ENCODE measurements at regions not wholly inside any gene's neighbourhood (a gene's known extent, or its start where the extent isn't known, plus 50 kb on each side); places are given as distances from the start of the nearest gene placed in this dataset.
"Not testable (repeated sequence)": the region's sequence is repeated elsewhere in the genome, so short reads cannot be mapped to it uniquely, and the experiment has no call there.

DNA sequence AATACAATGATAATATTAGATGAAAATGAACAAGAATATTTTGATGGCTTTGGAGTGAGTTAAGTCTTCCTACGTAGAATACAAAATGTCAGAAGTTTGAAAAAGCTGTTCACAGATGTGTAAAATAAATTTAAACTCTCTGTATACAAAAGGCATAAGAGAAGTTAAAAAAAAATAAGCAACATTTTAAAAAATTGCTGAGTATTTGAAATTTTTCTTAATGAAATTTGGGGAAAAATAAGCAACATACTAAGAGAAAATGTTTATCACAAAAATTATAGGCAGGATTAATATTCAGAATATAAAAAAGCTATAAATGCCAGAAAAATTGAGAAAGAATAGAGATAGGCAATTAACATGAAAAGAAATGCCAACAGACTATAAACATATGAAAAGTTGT, 470.7 kb upstream of the TRPC7 start:
- Histone ChIP-seq H3K9me3 (no peaks in the 10 kb centered on the region), H3K36me3 (no peaks in the 10 kb centered on the region), H3K4me1 (no peaks in the 10 kb centered on the region), H3K4me3 (no peak overlapping the region), H3K27me3 (peaks cover 0 to 5% (median 0%) of the 10 kb centered on the region in 4 donors), H3K27ac (no peak overlapping the region)
- WGBS, 2 donors = 64 to 71% methylated on average over 1 of the region's 1 CpG
- TF ChIP-seq, protein P1, sequence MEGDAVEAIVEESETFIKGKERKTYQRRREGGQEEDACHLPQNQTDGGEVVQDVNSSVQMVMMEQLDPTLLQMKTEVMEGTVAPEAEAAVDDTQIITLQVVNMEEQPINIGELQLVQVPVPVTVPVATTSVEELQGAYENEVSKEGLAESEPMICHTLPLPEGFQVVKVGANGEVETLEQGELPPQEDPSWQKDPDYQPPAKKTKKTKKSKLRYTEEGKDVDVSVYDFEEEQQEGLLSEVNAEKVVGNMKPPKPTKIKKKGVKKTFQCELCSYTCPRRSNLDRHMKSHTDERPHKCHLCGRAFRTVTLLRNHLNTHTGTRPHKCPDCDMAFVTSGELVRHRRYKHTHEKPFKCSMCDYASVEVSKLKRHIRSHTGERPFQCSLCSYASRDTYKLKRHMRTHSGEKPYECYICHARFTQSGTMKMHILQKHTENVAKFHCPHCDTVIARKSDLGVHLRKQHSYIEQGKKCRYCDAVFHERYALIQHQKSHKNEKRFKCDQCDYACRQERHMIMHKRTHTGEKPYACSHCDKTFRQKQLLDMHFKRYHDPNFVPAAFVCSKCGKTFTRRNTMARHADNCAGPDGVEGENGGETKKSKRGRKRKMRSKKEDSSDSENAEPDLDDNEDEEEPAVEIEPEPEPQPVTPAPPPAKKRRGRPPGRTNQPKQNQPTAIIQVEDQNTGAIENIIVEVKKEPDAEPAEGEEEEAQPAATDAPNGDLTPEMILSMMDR (IDR thresholded peaks at IDR 0.05) = no peak
- TF ChIP-seq POLR2A (IDR thresholded peaks at IDR 0.05) = no peak
- DNase-seq = no peak
- intact Hi-C loops (cut with DNase I) = no loop called here

- TF ChIP-seq, protein P1 (IDR thresholded peaks at IDR 0.05) = no peak
- TF ChIP-seq POLR2A (IDR thresholded peaks at IDR 0.05) = no peak
- intact Hi-C loops (cut with DNase I) = no loop called here
- no peaks in the 10 kb centered on the region for H3K27me3 ChIP-seq
- DNase-seq = no peak
- 100% methylated on average over 1 of the region's 1 CpG for WGBS, 2 donors
- no peak overlapping the region for H3K4me3 ChIP-seq
- H3K27ac ChIP-seq = no peak overlapping the region
- no peaks in the 10 kb centered on the region for H3K36me3 ChIP-seq
- H3K4me1 ChIP-seq = no peaks in the 10 kb centered on the region
- no peaks in the 10 kb centered on the region for H3K9me3 ChIP-seq
Observed at GRCh38 chr5:136820848-136821247, 455.5 kb upstream of the TRPC7 start.

DNA sequence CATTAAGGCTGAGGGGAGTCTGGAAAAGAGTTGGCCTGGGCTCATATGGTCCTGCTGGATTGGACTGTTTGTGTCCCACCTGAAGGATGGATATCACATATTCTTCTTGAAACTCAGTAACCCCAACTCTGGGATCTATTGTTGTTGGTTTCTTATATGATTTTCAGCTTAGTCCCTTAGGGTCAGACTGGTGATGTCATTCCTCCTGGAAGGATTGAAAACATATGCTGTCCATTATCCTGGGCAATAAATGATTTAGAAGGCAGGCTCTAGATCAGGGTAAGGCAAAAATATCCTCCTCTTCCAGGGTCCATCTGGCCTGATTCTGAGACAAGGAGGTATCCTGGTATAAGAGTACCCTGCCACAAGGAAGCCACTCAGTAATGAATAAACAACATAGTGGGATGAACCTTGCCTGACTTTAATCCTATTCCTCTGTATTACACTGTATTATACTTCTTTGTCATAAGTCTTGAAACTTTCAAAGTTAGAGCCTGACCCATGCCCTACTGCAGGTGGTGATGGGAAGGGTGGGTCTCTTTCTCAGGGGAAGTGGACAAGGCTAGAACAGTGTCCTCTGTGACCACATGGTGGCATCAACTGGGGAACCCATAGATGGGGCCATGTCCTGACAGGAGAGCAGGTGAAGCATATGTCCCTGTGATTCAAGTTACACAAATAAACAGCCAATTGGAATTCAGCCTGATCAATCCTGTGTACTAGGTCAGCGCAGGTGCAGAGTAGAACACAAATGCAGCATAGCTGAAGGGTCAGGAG, 454.4 kb upstream of the TRPC7 start:
- intact Hi-C loops (cut with DNase I) = no loop called here
- no peaks in the 10 kb centered on the region for H3K4me1 ChIP-seq
- TF ChIP-seq, protein P1 (IDR thresholded peaks at IDR 0.05) = no peak
- no peak for TF ChIP-seq POLR2A (IDR thresholded peaks at IDR 0.05)
- DNase-seq = no peak
- no peak overlapping the region for H3K4me3 ChIP-seq
- H3K36me3 ChIP-seq = no peaks in the 10 kb centered on the region
- WGBS, 2 donors = 83 to 88% methylated on average over 1 of the region's 1 CpG
- no peak overlapping the region for H3K27ac ChIP-seq
- H3K27me3 ChIP-seq = no peaks in the 10 kb centered on the region
- H3K9me3 ChIP-seq = no peaks in the 10 kb centered on the region

DNA sequence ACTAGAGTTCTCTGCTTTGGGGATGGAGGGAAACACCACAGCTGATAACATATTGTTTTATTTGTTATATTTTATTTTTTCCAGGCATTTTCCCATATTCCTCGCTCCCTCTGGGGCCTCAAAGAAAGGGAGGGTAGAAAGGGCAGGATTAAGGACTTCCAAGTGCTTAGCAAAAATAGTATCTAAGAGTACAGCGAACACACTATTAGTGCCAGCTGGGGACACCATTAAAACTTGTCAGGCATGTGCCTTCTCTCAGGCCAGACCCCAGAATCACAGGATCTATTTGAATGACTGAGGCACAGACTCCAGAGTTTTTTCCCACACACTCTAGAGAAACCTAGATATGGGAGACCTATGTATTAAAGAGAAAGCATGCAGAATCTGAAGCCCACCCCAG, 451.0 kb upstream of the TRPC7 start:
- no peak for DNase-seq
- Histone ChIP-seq H3K9me3 (no peaks in the 10 kb centered on the region), H3K4me3 (no peak overlapping the region), H3K27me3 (no peaks in the 10 kb centered on the region), H3K27ac (no peak overlapping the region), H3K36me3 (no peaks in the 10 kb centered on the region), H3K4me1 (peaks cover 0 to 3% (median under 1%) of the 10 kb centered on the region in 3 donors)
- intact Hi-C loops (cut with DNase I) = no loop called here
- WGBS, 2 donors = 80 to 90% methylated on average over 2 of the region's 2 CpGs
- TF ChIP-seq, protein P1 (IDR thresholded peaks at IDR 0.05) = no peak
- TF ChIP-seq POLR2A (IDR thresholded peaks at IDR 0.05) = no peak

- H3K27ac ChIP-seq = no peak overlapping the region
- TF ChIP-seq, protein P1 (IDR thresholded peaks at IDR 0.05) = no peak
- TF ChIP-seq POLR2A (IDR thresholded peaks at IDR 0.05) = no peak
- H3K9me3 ChIP-seq = no peaks in the 10 kb centered on the region
- 65 to 67% methylated on average over 9 to 11 of the region's 11 CpGs for WGBS, 2 donors
- no peaks in the 10 kb centered on the region for H3K27me3 ChIP-seq
- H3K4me3 ChIP-seq = no peak overlapping the region
- intact Hi-C loops (cut with DNase I) = no loop called here
- DNase-seq = no peak
- no peaks in the 10 kb centered on the region for H3K36me3 ChIP-seq
- peaks cover 0 to 18% (median 3%) of the 10 kb centered on the region in 3 donors for H3K4me1 ChIP-seq
Observed at GRCh38 chr5:136814619-136815378, 449.5 kb upstream of the TRPC7 start.

GRCh38 chr5:136812270-136812669, 446.9 kb upstream of the TRPC7 start:
- H3K4me1 ChIP-seq = peaks cover 0 to 21% (median 6%) of the 10 kb centered on the region in 3 donors
- H3K27ac ChIP-seq; H3K36me3 ChIP-seq; H3K4me3 ChIP-seq; H3K27me3 ChIP-seq; H3K9me3 ChIP-seq; DNase-seq; intact Hi-C loops (cut with DNase I): not testable (repeated sequence)
- 75 to 84% methylated on average over 2 of the region's 2 CpGs for WGBS, 2 donors
